ENCODE measurements at regions not wholly inside any gene's neighbourhood (a gene's known extent, or its start where the extent isn't known, plus 50 kb on each side); places are given as distances from the start of the nearest gene placed in this dataset.

DNA sequence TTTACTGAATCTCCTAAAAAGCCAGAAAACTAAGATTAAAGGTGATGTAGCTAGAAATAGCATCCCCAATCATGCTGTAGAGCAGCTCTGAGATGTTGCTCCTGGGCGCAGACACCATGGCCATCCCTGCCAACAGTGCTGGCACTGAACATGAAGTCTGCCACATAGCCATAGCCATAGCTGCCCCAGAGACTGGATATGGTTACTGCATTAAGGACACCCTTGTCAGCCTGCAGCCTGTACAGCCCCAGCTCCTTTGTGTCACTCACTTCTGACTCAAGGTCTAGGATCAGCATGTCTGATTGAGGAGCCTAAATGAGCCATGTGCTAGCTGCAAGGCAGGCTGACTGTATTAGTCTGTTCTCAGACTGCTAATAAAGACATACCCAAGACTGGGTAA lies 284.6 kb downstream of the RPS24 start:
- TF ChIP-seq, protein P1, sequence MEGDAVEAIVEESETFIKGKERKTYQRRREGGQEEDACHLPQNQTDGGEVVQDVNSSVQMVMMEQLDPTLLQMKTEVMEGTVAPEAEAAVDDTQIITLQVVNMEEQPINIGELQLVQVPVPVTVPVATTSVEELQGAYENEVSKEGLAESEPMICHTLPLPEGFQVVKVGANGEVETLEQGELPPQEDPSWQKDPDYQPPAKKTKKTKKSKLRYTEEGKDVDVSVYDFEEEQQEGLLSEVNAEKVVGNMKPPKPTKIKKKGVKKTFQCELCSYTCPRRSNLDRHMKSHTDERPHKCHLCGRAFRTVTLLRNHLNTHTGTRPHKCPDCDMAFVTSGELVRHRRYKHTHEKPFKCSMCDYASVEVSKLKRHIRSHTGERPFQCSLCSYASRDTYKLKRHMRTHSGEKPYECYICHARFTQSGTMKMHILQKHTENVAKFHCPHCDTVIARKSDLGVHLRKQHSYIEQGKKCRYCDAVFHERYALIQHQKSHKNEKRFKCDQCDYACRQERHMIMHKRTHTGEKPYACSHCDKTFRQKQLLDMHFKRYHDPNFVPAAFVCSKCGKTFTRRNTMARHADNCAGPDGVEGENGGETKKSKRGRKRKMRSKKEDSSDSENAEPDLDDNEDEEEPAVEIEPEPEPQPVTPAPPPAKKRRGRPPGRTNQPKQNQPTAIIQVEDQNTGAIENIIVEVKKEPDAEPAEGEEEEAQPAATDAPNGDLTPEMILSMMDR (IDR thresholded peaks at IDR 0.05; ENCODE audit: low read depth, low read length): no peak
- Histone ChIP-seq H3K36me3 (no peaks in the 10 kb centered on the region), H3K9me3 (no peaks in the 10 kb centered on the region), H3K4me3 (ENCODE audit: low read depth, low read length) (no peak overlapping the region), H3K27me3 (no peaks in the 10 kb centered on the region), H3K4me1 (peaks cover 12% of the 10 kb centered on the region)
- DNase-seq: no peak

GRCh38 chr10:78319371-78319770 lies 285.7 kb downstream of the RPS24 start:
- Histone ChIP-seq H3K4me3 (ENCODE audit: low read depth, low read length) (no peak overlapping the region), H3K4me1 (peaks cover 12% of the 10 kb centered on the region)

GRCh38 chr10:78319841-78320240 lies 286.2 kb downstream of the RPS24 start:
- Histone ChIP-seq H3K9me3 (no peaks in the 10 kb centered on the region), H3K4me3 (ENCODE audit: low read depth, low read length) (no peak overlapping the region), H3K27me3 (no peaks in the 10 kb centered on the region), H3K4me1 (peaks cover 12% of the 10 kb centered on the region), H3K36me3 (no peaks in the 10 kb centered on the region)
- TF ChIP-seq, protein P1 (IDR thresholded peaks at IDR 0.05; ENCODE audit: low read depth, low read length): no peak
- no peak for DNase-seq

More at GRCh38 chr10:78319371-78319770, 285.7 kb downstream of the RPS24 start:
- no peaks in the 10 kb centered on the region for H3K9me3 ChIP-seq
- TF ChIP-seq, protein P1 (IDR thresholded peaks at IDR 0.05; ENCODE audit: low read depth, low read length): no peak
- peak; percentile 33 for DNase-seq
- H3K27me3 ChIP-seq: no peaks in the 10 kb centered on the region
- no peaks in the 10 kb centered on the region for H3K36me3 ChIP-seq

GRCh38 chr10:78320506-78320905 lies 286.8 kb downstream of the RPS24 start:
- no peak overlapping the region for H3K4me3 ChIP-seq (ENCODE audit: low read depth, low read length)
- no peak for DNase-seq
- H3K9me3 ChIP-seq: no peaks in the 10 kb centered on the region
- H3K4me1 ChIP-seq: peaks cover 12% of the 10 kb centered on the region
- TF ChIP-seq, protein P1 (IDR thresholded peaks at IDR 0.05; ENCODE audit: low read depth, low read length): no peak
- no peaks in the 10 kb centered on the region for H3K27me3 ChIP-seq
- H3K36me3 ChIP-seq: no peaks in the 10 kb centered on the region

DNA sequence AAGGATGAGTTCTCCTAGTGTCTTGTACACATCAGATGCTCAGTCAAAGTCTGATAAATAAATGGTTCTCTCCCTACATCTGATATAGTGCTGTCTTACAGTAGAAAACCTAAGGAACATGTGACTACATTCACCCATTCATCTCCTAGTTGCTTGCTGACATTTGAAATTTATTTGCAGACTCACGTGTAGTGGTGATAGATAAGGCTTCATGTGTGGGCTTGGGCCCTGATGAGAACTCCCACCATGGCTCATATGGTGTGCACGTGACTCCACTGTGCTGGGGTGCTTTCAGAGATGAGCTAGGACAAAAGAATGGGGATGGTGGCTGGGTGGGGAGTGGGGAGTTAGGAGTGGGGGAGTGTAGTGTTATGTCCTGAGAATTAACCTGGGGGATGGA lies 287.3 kb downstream of the RPS24 start:
- Histone ChIP-seq H3K4me3 (ENCODE audit: low read depth, low read length) (no peak overlapping the region), H3K9me3 (no peaks in the 10 kb centered on the region), H3K4me1 (peaks cover 12% of the 10 kb centered on the region), H3K27me3 (no peaks in the 10 kb centered on the region), H3K36me3 (no peaks in the 10 kb centered on the region)
- no peak for DNase-seq
- TF ChIP-seq, protein P1 (IDR thresholded peaks at IDR 0.05; ENCODE audit: low read depth, low read length): no peak

DNA sequence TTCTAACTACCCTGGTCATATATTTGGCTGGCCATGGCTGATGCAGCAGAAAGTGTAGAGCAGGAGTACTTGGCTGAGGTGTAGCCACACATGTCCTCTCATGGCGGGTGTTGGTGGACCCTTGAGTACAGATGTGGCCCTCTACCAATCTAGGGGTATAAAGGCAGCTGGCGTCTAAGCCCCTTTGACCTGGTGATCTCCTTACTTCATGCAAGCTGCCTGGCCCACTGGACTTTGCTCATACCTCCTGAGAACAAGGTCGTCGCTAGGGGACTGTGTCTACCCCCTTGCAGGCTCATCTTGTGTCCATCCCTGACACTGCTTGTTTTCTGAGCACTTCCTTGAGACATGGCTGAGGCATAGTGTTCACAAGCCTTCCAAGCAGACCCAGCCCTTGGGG lies 287.8 kb downstream of the RPS24 start:
- H3K36me3 ChIP-seq: no peaks in the 10 kb centered on the region
- TF ChIP-seq, protein P1 (IDR thresholded peaks at IDR 0.05; ENCODE audit: low read depth, low read length): no peak
- H3K27me3 ChIP-seq: no peaks in the 10 kb centered on the region

More for the DNA sequence above, 287.8 kb downstream of the RPS24 start:
- H3K9me3 ChIP-seq: no peaks in the 10 kb centered on the region
- H3K4me3 ChIP-seq (ENCODE audit: low read depth, low read length): no peak overlapping the region
- no peak for DNase-seq
- peaks cover 7% of the 10 kb centered on the region for H3K4me1 ChIP-seq
